GM18867 (cell line): ENCODE measurements at regions not wholly inside any gene's neighbourhood (a gene's known extent, or its start where the extent isn't known, plus 50 kb on each side); places are given as distances from the start of the nearest gene placed in this dataset.

Source experiments
- ATAC-seq: cut with Tn5 transposase; IDR thresholded peaks from one replicate; pipeline ENCODE4 v1.9.1; 2021; ENCODE audit warnings: mild to moderate bottlenecking, moderate library complexity; ENCODE audit not compliant: unreplicated experiment

DNA sequence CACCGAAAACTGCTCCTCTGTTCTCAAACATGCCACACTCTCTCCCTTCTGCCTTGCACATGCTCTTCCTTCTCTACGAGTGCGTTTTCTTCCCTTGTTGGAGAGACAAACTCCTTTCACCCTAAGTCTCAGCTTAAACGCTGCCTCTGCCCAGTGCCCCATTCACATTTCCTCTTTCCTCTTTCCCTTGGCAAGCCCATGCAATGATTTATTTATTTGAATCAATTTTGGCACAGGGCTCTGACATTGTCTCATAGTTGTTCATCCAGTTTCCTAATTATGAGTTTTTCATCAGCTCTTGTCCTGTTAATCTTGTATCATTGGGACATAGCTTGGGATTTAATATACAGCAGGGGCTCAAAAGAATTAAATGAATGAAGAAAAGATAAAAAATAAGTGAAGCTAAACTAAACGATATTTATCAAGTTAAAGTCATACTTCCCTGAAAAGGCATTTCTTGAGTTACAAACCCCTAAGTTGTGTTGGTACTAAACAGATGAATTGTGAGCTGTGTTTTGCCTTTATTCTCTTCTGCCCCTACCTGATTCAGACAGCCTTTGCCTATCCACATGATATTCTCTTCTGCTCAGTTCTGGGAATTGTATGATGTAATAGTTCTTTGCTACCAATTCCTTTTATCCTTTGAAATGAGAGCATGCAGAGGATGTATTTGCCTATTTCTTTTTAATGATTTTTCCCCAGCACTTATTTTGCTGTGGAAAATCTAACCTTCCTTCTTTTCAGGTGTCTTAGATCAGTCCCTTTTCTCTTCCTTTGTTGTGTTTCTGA is 704.4 kb downstream of the UTRN start:
- no peak for ATAC-seq

DNA sequence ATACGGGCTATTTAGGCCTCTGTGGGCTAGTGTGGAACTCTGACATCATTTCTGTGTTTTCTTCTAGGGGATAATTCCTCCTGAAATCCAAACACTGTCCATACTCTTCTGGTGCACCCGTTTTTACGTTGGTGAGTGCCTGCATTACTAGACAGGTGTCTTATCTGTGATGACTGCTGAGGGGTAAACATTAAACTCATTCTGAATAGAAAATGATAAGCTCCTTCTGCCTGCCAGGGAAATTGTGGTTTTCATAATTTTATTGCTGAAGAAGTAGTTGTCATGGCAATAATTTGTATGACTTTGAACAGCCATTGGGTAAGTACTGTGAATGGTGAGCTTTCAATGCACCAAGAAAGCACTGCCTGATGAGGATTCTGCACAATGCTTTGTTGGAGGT is 705.6 kb downstream of the UTRN start:
- no peak for ATAC-seq

- ATAC-seq = no peak
These were observed 708.7 kb downstream of the UTRN start for GRCh38 chr6:144993870-144994269.

DNA sequence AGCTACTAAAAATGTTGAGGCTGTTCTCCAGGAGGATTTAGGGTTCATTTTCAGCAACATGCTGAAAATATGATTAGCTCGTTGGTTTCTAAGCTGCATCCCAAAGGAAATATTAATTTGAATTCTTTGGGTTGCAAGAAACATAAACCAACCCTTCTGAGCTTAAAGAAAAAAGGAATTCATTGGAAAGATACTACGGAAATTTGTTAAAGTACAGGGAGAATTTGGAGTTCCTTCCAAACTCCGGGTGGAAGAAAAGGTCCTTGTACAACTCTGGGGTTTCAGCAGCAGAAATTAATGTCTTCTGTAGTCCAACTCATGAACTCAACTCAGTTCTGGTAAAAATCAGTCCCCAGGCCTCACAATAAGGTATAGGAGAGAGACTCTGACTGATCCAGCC is 712.9 kb downstream of the UTRN start:
- ATAC-seq = no peak

GRCh38 chr6:144999127-144999526 is 714.0 kb downstream of the UTRN start:
- no peak for ATAC-seq

DNA sequence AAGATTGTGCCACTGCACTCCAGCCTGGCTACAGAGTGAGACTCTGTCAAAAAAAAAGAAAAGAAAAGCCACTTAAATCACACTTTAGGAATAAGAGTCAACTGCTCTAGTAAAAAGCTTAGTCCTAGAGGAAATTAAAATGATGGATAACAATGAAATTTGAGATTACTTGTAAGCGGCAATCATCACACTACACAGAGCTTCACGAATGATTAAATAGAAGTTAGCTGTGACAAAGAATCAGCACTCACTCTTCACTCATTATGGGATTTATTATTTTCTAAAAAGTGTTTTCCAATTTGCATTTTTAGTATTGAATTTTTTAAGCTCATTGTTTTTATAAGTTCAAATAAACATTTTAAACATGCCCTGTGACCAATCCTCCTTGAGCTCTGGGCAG is 718.0 kb downstream of the UTRN start:
- ATAC-seq = no peak

DNA sequence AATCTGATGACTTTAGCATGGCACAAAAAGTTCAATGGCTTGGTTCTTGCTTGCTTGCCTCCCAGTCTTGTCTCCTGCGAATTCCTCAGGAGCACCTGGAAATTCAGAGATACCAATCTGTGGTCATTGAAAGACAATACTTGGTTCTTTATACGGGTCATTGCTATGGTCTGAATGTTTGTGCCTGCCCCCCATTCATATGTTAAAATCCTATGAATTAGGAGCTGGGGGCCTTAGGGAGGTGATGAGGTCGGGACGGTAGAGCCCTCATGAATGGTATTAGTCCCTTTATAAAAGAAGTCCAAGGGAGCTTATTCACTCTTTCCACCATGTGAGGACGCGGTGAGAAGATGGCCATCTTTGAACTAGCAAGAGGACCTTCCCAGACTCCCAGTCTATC is 721.8 kb downstream of the UTRN start:
- no peak for ATAC-seq

DNA sequence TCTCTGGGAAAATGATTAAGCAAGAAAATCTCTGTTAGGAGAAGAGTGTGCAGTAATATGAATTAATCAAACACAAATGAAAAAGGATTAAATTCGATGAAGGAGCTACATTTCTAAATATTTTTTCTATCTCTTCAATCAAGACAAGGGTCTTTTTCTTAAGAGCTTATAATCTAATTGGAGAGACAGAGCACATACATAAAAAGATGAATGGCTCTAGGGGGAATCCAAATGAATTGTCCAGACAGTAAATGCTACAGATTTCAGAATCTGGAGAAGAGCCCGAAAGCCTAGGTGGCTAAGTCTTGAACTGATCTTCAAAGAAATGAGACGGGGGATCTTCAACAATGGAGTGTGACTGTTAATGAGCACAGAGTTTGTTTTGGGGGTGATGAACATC is 723.6 kb downstream of the UTRN start:
- no peak for ATAC-seq

DNA sequence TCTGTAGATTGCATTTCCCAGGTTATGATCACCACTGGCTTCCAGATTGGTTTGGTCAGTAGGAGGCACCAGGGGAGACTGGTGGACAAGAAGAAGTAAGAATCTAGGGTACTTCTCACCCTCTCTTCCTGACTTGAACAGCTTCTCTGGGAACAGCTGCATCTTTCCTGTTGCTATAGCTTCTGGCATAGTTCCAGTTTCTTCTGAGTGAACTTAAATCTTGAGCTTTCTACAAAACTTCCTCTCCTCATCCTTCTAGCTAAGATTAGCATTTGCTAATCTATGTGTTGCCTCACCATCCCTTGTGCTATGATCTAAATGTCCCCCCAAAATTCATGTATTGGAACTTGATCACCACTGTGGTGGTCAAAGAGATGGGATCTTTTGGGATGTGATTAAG is 724.6 kb downstream of the UTRN start:
- ATAC-seq = no peak

DNA sequence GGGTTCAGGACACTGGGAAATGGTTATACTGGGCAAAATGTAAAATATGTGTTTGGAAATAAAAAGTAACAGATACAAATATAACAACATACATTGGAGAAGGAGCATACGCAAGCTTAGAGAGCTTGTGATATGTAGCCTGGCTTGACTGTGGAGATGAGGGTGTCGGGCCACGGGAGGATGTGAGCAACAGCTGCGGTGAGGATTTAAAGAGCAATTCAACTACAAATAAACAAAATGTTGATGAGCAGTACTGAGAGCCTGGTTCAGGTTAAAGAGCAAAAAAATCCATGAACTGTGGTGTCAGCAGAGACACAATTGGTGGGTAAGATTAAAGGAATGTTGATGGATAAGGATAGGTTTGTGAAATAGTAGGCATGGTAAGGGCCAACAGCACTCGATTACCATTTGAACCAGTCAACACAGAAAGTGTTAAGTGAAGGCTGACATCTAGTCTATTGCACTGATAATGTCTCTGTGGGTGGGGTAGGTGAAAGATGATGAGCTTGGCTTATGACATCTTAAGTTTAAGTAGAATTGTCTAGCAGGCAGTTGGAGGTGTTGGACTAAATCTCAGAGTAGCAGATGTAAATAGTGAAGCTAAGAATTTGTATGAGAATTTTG is 723.2 kb downstream of the EPM2A start:
- no peak for ATAC-seq

DNA sequence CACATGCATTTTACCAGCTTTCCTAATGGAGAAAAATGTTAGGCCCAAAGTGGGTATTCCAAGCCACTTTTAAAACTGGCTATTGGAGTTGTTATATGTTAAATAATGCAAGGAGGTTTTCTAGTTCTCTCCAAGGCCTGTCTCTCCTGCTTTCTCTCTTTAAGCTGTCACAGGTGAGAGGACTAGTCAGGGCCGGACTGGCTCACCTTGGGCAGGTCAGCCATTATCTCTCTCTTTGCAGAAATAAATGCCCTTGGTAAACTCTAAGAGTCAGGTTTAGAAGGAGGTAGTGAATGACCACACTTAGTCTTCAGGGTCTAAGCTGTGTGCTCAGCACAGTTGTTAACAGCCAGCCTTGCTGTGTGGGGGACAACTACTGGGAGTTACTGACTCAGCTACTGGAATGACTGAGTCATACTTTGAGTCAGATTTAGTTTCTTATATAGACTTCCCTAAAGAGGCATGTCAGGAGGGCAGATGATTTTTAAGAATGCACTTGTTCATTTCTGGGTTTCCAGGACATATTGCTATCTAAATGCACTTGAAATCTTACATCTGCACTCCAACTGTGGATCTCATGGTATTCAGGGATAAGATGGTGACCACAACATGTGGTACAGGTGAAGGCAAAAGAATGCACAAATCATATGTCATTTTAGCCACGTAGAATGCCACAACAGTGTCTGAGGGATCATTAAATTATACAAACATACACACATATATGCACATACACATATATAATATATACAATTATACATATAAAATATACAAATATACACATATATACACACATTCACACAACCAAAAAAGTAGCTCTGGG is 719.4 kb downstream of the EPM2A start:
- peak; percentile 94 for ATAC-seq

DNA sequence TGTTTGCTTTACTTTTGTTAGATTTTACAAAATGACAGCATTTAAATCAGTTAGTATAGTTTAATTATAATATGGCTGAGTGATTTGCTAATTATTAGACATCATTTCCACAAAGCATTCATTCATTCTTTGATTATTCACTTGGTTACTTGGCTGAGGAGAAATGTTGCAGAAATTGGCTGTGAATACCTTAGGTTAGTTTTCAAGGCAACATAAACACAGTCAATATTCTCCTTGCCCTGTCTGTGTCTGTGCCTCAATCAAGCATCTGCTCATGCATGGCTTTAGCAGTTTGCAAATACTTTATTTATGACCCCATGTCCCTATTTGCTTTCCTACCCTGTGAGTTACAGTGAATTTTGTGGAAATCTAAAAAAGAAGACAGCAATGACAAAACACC is 718.3 kb downstream of the EPM2A start:
- no peak for ATAC-seq

DNA sequence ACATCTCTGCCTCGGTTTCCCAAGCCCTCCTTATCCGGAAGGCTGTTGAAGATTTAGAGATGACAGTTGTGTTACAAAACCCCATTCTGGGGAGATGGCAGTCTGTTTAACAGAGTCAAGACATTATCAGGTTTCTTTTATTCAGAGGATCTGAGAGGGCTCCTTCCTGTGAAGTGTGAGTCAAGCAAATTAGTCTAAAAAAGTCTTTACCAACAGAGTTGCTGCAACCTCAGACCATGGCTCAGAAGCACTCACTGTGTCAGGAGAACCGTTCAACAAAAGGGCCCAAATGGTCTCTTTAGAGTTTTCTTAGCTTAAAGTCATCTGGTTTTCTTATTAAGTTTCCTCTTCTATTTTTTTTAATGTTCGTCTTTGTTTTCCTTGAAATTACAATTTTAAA is 717.8 kb downstream of the EPM2A start:
- no peak for ATAC-seq

GRCh38 chr6:145018027-145018426 is 717.3 kb downstream of the EPM2A start:
- no peak for ATAC-seq

- no peak for ATAC-seq
These were observed 715.2 kb downstream of the EPM2A start for GRCh38 chr6:145020114-145020513.

- peak; percentile 30 for ATAC-seq
These were observed 714.8 kb downstream of the EPM2A start for GRCh38 chr6:145020543-145020942.

DNA sequence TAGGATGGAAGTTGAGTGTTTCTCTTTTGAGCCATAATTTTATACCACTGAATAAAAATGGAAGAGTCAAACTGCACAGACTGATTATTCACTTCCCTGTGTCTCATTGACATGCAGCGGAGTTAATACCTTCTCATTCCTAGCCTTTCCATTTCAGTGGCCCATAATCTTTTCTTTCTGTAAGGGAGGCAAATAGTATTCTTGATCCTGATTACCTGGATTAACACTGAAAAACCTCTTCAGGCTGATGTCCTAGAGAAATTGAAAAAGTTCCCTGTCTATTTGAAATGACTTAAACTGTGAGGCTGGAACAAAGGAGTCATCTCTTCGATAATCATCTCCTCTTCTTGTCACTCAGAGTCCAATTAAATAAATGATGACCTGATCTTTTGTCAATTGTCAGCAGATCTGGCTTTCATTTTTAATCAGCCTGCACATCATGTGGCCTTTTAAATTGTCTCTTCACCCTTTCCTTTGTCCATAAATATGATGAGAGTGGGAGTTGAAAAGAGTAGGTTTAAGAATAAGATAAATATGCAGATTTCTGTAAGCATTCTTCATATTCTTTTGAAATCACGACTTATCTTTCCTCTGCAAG is 713.0 kb downstream of the EPM2A start:
- no peak for ATAC-seq

DNA sequence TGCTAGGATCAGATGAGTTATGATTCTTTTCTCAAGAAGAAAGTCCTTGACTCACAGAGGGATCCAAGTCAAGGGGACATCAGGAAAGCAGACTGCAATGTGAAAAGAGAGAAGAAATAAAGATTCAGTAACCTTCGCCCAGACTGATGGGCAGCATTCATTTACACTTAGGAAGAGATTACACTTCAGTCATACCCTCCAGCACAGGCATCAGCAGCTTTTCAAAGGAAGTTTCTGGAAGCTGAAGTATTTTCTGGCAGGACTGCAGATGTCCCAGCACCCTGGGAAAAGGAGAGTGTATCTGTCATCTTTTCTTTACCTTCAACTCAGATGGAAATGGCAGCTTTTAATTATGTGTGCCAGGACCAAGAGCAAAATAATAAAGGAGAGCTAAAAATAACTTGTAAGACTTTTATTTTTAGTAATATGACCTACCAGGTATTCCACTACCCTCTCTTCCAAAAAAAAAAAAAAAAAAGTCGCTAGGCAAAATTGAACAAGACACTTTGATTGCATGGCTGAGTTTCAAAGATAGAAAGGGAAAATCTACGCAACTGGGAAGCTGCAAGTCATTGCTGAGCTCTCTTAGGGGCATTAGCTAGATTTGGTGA is 712.1 kb downstream of the EPM2A start:
- ATAC-seq = no peak

GRCh38 chr6:145025488-145025887 is 709.8 kb downstream of the EPM2A start:
- ATAC-seq = no peak

- ATAC-seq = no peak
These were observed 709.0 kb downstream of the EPM2A start for GRCh38 chr6:145026267-145026679.
